ENCODE measurements at regions not wholly inside any gene's neighbourhood (a gene's known extent, or its start where the extent isn't known, plus 50 kb on each side); places are given as distances from the start of the nearest gene placed in this dataset.

DNA sequence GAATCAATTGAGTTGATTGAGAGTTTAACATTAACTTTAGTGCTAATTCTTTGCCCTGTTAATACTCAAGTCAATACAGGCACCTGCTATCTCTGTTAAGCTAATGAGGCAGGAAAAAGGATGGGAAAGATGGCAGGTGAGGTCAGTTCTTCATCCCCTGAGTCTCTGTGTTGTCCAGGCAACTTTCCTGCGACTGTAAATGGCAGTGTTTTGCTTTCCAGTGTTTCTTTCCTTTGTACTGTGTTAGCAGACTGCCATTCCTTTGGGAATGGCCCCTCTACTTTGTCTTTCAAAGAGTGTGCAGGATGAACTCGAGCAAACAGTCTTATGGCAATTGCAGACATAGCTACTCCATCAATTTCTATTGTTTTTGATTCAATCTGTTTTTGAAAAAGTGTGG, 202.2 kb upstream of the VLDLR start:
- Histone ChIP-seq H3K27me3 (ENCODE audit: insufficient read depth) (no peaks in the 10 kb centered on the region), H3K4me1 (ENCODE audit: insufficient read depth) (peaks cover 29% of the 10 kb centered on the region), H3K4me3 (no peak overlapping the region), H3K36me3 (ENCODE audit: insufficient read depth) (no peaks in the 10 kb centered on the region), H2AFZ (no peak overlapping the region), H4K20me1 (replicated peaks; ENCODE audit: insufficient read depth) (no peaks in the 10 kb centered on the region), H3K79me2 (replicated peaks; ENCODE audit: insufficient read depth) (no peaks in the 10 kb centered on the region), H3K4me2 (no peak overlapping the region), H3F3A (replicated peaks; ENCODE audit: low read depth) (no peaks in the 10 kb centered on the region; the same call in 1 of the 2 replicates), H3K9me2 (ENCODE audit: insufficient read depth) (peaks cover 8% of the 10 kb centered on the region; the same call in 1 of the 2 replicates), H3K27ac (ENCODE audit: low read depth) (no peak overlapping the region)
- no peaks in the 10 kb centered on the region; the same call in 2 of the 3 replicates for H3K36me3 Mint-ChIP-seq (ENCODE audit: low read depth)
- no peak for DNase-seq (ENCODE audit: low spot score)
- no peak for TF ChIP-seq EZH2phosphoT487 (IDR thresholded peaks at IDR 0.05; ENCODE audit: unreplicated experiment)
- TF ChIP-seq POLR2AphosphoS5 (IDR thresholded peaks at IDR 0.05; ENCODE audit: low read depth): no peak
- no peak for TF ChIP-seq NANOG (IDR thresholded peaks at IDR 0.05; ENCODE audit: borderline replicate concordance)
- TF ChIP-seq, protein P1, sequence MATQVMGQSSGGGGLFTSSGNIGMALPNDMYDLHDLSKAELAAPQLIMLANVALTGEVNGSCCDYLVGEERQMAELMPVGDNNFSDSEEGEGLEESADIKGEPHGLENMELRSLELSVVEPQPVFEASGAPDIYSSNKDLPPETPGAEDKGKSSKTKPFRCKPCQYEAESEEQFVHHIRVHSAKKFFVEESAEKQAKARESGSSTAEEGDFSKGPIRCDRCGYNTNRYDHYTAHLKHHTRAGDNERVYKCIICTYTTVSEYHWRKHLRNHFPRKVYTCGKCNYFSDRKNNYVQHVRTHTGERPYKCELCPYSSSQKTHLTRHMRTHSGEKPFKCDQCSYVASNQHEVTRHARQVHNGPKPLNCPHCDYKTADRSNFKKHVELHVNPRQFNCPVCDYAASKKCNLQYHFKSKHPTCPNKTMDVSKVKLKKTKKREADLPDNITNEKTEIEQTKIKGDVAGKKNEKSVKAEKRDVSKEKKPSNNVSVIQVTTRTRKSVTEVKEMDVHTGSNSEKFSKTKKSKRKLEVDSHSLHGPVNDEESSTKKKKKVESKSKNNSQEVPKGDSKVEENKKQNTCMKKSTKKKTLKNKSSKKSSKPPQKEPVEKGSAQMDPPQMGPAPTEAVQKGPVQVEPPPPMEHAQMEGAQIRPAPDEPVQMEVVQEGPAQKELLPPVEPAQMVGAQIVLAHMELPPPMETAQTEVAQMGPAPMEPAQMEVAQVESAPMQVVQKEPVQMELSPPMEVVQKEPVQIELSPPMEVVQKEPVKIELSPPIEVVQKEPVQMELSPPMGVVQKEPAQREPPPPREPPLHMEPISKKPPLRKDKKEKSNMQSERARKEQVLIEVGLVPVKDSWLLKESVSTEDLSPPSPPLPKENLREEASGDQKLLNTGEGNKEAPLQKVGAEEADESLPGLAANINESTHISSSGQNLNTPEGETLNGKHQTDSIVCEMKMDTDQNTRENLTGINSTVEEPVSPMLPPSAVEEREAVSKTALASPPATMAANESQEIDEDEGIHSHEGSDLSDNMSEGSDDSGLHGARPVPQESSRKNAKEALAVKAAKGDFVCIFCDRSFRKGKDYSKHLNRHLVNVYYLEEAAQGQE (IDR thresholded peaks at IDR 0.05; ENCODE audit: unreplicated experiment): no peak
- TF ChIP-seq STAT1 (IDR thresholded peaks at IDR 0.05; ENCODE audit: unreplicated experiment): no peak
- TF ChIP-seq, protein P2, sequence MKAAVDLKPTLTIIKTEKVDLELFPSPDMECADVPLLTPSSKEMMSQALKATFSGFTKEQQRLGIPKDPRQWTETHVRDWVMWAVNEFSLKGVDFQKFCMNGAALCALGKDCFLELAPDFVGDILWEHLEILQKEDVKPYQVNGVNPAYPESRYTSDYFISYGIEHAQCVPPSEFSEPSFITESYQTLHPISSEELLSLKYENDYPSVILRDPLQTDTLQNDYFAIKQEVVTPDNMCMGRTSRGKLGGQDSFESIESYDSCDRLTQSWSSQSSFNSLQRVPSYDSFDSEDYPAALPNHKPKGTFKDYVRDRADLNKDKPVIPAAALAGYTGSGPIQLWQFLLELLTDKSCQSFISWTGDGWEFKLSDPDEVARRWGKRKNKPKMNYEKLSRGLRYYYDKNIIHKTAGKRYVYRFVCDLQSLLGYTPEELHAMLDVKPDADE (IDR thresholded peaks at IDR 0.05): no peak
- no peak overlapping the region for H3K27ac Mint-ChIP-seq
- H3K27me3 Mint-ChIP-seq (ENCODE audit: insufficient read depth, low read depth, poor library complexity): no peaks in the 10 kb centered on the region
- ATAC-seq: no peak
- H3K9me3 Mint-ChIP-seq: no peaks in the 10 kb centered on the region; the same call in 2 of the 3 replicates
- no peak overlapping the region for H3K4me3 Mint-ChIP-seq
- peaks cover 30% of the 10 kb centered on the region for H3K4me1 Mint-ChIP-seq

DNA sequence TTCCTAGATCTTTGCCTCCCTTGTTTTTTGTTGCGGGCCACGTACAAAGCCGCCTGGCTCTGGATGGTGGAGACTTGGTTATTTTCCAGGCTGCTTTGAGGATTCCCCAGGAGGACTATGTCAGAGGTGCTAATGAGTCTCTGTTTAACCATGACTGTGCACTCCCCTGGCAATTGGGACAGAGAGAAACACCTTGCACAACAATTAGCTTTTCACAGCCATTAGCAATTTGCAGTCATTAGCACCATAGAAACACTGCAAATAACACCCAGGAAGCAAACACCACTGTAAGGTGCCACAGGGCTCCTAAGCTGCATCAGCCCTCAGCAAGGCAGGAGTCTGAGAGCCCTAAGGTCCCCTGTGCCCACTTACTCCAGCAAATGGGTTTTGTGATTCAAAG, 201.0 kb upstream of the VLDLR start:
- Histone ChIP-seq H3F3A (replicated peaks; ENCODE audit: low read depth) (no peaks in the 10 kb centered on the region; the same call in 1 of the 2 replicates), H3K4me1 (ENCODE audit: insufficient read depth) (peaks cover 29% of the 10 kb centered on the region), H3K4me3 (no peak overlapping the region), H3K4me2 (0 out of 2 replicates have a peak overlapping the region, but pooled peaks have one; percentile 21), H3K27me3 (ENCODE audit: insufficient read depth) (no peaks in the 10 kb centered on the region), H2AFZ (peak overlapping the region; percentile 83; the same call in 1 of the 2 replicates), H3K27ac (ENCODE audit: low read depth) (peak overlapping the region; percentile 27; the same call in 1 of the 2 replicates), H4K20me1 (replicated peaks; ENCODE audit: insufficient read depth) (no peaks in the 10 kb centered on the region), H3K9me2 (ENCODE audit: insufficient read depth) (peaks cover 5% of the 10 kb centered on the region; the same call in 1 of the 2 replicates), H3K36me3 (ENCODE audit: insufficient read depth) (no peaks in the 10 kb centered on the region), H3K79me2 (replicated peaks; ENCODE audit: insufficient read depth) (no peaks in the 10 kb centered on the region)
- ATAC-seq (peak; percentile 85), DNase-seq (ENCODE audit: low spot score) (peak; percentile 8)
- Mint-ChIP-seq H3K27me3 (ENCODE audit: insufficient read depth, low read depth, poor library complexity) (no peaks in the 10 kb centered on the region), H3K27ac (peak overlapping the region; percentile 85), H3K4me3 (no peak overlapping the region), H3K4me1 (peaks cover 30% of the 10 kb centered on the region), H3K9me3 (no peaks in the 10 kb centered on the region), H3K36me3 (ENCODE audit: low read depth) (no peaks in the 10 kb centered on the region; the same call in 2 of the 3 replicates)
- TF ChIP-seq, protein P1 (IDR thresholded peaks at IDR 0.05; ENCODE audit: unreplicated experiment): no peak
- no peak for TF ChIP-seq CREB1 (CRISPR knock-in tag; IDR thresholded peaks at IDR 0.05; ENCODE audit: low read depth)
- TF ChIP-seq, protein P3, sequence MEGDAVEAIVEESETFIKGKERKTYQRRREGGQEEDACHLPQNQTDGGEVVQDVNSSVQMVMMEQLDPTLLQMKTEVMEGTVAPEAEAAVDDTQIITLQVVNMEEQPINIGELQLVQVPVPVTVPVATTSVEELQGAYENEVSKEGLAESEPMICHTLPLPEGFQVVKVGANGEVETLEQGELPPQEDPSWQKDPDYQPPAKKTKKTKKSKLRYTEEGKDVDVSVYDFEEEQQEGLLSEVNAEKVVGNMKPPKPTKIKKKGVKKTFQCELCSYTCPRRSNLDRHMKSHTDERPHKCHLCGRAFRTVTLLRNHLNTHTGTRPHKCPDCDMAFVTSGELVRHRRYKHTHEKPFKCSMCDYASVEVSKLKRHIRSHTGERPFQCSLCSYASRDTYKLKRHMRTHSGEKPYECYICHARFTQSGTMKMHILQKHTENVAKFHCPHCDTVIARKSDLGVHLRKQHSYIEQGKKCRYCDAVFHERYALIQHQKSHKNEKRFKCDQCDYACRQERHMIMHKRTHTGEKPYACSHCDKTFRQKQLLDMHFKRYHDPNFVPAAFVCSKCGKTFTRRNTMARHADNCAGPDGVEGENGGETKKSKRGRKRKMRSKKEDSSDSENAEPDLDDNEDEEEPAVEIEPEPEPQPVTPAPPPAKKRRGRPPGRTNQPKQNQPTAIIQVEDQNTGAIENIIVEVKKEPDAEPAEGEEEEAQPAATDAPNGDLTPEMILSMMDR (conservative IDR thresholded peaks at IDR 0.05; ENCODE audit: low read depth in 2 of 2): no peak
- no peak for TF ChIP-seq ZNF114 (CRISPR knock-in tag; IDR thresholded peaks at IDR 0.05)
- no peak for TF ChIP-seq JUNB (IDR thresholded peaks at IDR 0.05; ENCODE audit: unreplicated experiment)
- TF ChIP-seq STAT1 (IDR thresholded peaks at IDR 0.05; ENCODE audit: unreplicated experiment): no peak
- no peak for TF ChIP-seq EZH2phosphoT487 (IDR thresholded peaks at IDR 0.05; ENCODE audit: unreplicated experiment)
